Brain microvascular endothelial cell (primary cell): ENCODE measurements at regions not wholly inside any gene's neighbourhood (a gene's known extent, or its start where the extent isn't known, plus 50 kb on each side); places are given as distances from the start of the nearest gene placed in this dataset.

ENCODE experiments used
- DNase-seq: peaks from one replicate; pipeline ENCODE4 v3.0.0-alpha.2; 2020
- H3K27ac ChIP-seq: fragments of 250-450 bp; sonication (Bioruptor Pico); 2 replicates; pipeline ENCODE4 v1.5.1; 2020; ENCODE audit warnings: mild to moderate bottlenecking, moderate library complexity
- H3K27me3 ChIP-seq: fragments of 250-450 bp; sonication (Bioruptor Pico); replicated peaks from 2 replicates; pipeline ENCODE4 v1.5.1; 2020; ENCODE audit warnings: mild to moderate bottlenecking
- H3K36me3 ChIP-seq: fragments of 250-450 bp; sonication (Bioruptor Pico); replicated peaks from 2 replicates; pipeline ENCODE4 v1.5.1; 2020; ENCODE audit warnings: mild to moderate bottlenecking
- H3K4me3 ChIP-seq: 2 replicates; pipeline ENCODE4 v1.5.1; 2011; ENCODE audit warnings: low read depth, mild to moderate bottlenecking, control low read depth, low read length, moderate library complexity
- CTCF ChIP-seq: IDR thresholded peaks from 2 replicates; pipeline ENCODE4 v1.5.1; 2011; ENCODE audit warnings: low read depth, mild to moderate bottlenecking, moderate library complexity, low read length, control low read depth, inconsistent platforms; ENCODE audit errors: missing control alignments
- in situ Hi-C: cut with HindIII; loops from 2 replicates; pipeline ENCODE4 v1.10.0; 2017; ENCODE audit warnings: low sequenced_read_pairs, low pct_ligation_motif_present

- Histone ChIP-seq H3K27me3 (no peaks in the 10 kb centered on the region), H3K4me3 (no peak overlapping the region), H3K36me3 (no peaks in the 10 kb centered on the region), H3K27ac (no peak overlapping the region)
- no peak for TF ChIP-seq CTCF
- in situ Hi-C loops = no loop called here
- DNase-seq = no peak
Measured at GRCh38 chr5:63602971-63603370, 359.3 kb downstream of the HTR1A start.

- in situ Hi-C loops = no loop called here
- no peak overlapping the region for H3K27ac ChIP-seq
- no peaks in the 10 kb centered on the region for H3K36me3 ChIP-seq
- TF ChIP-seq CTCF = no peak
- no peak for DNase-seq
- no peak overlapping the region for H3K4me3 ChIP-seq
- no peaks in the 10 kb centered on the region for H3K27me3 ChIP-seq
Measured at GRCh38 chr5:63596254-63596653, 366.0 kb downstream of the HTR1A start.

GRCh38 chr5:63573380-63573779 lies 388.9 kb downstream of the HTR1A start:
- no peak for TF ChIP-seq CTCF
- Histone ChIP-seq H3K36me3 (no peaks in the 10 kb centered on the region), H3K4me3 (no peak overlapping the region), H3K27me3 (no peaks in the 10 kb centered on the region), H3K27ac (no peak overlapping the region)
- no peak for DNase-seq
- in situ Hi-C loops = no loop called here

GRCh38 chr5:63572740-63573139 lies 389.5 kb downstream of the HTR1A start:
- Histone ChIP-seq H3K4me3 (no peak overlapping the region), H3K27ac (no peak overlapping the region), H3K27me3 (no peaks in the 10 kb centered on the region), H3K36me3 (no peaks in the 10 kb centered on the region)
- no peak for DNase-seq
- in situ Hi-C loops = no loop called here
- TF ChIP-seq CTCF = no peak

- H3K27ac ChIP-seq = no peak overlapping the region
- H3K36me3 ChIP-seq = no peaks in the 10 kb centered on the region
- H3K4me3 ChIP-seq = no peak overlapping the region
- no peak for TF ChIP-seq CTCF
- no peaks in the 10 kb centered on the region for H3K27me3 ChIP-seq
- DNase-seq = no peak
- in situ Hi-C loops = no loop called here
Measured at GRCh38 chr5:63570752-63571151, 391.5 kb downstream of the HTR1A start.

GRCh38 chr5:63564789-63565188 lies 397.5 kb downstream of the HTR1A start:
- in situ Hi-C loops = no loop called here
- no peak for TF ChIP-seq CTCF
- DNase-seq = no peak
- Histone ChIP-seq H3K27ac (no peak overlapping the region), H3K27me3 (no peaks in the 10 kb centered on the region), H3K4me3 (no peak overlapping the region), H3K36me3 (no peaks in the 10 kb centered on the region)
